GM19023 (cell line): ENCODE measurements at regions not wholly inside any gene's neighbourhood (a gene's known extent, or its start where the extent isn't known, plus 50 kb on each side); places are given as distances from the start of the nearest gene placed in this dataset.

ENCODE experiments used
- ATAC-seq: cut with Tn5 transposase; IDR thresholded peaks from one replicate; pipeline ENCODE4 v1.9.1; 2021; ENCODE audit warnings: mild to moderate bottlenecking, moderate library complexity; ENCODE audit not compliant: unreplicated experiment

GRCh38 chr2:129759472-129760010, 219.9 kb upstream of the RAB6C start:
- ATAC-seq = no peak

GRCh38 chr2:129760669-129761068, 218.8 kb upstream of the RAB6C start:
- no peak for ATAC-seq

GRCh38 chr2:129761569-129762021, 217.9 kb upstream of the RAB6C start:
- no peak for ATAC-seq

- no peak for ATAC-seq
Measured at GRCh38 chr2:129762386-129763189, 216.9 kb upstream of the RAB6C start.

DNA sequence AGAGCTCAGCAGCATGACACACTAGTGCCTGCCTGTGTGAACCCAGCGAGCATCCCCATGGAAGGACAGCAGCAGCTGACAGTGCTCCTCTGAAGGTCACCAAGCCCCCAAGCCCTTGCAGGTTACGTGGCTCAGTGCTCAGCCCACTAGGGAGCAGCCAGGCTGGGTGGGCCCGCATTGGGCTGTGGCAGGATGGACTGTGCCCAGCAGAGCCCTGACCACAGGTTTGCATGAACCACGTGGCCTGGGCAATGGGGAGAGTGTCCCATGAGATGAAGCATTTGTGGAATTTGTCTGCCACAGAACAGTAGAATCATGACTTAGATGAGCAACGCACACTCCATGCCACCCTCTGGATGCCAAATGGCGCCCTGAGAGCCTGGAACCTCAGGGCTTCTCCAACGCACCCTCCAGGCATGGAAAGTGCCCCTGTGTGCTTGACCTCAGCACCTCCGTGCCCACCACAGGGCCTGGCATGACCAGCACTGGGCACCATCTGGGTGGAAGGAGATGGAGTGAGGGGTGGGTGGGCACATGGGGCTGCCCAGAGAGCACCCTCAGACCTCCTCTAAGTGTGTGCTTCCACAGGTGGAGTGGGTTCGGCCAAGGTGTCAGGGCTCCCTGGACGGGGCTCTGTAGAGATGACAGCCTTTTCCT, 216.1 kb upstream of the RAB6C start:
- no peak for ATAC-seq

GRCh38 chr2:129763966-129764365, 215.5 kb upstream of the RAB6C start:
- no peak for ATAC-seq

- ATAC-seq = no peak
Measured at GRCh38 chr2:129764376-129765325, 214.8 kb upstream of the RAB6C start.

DNA sequence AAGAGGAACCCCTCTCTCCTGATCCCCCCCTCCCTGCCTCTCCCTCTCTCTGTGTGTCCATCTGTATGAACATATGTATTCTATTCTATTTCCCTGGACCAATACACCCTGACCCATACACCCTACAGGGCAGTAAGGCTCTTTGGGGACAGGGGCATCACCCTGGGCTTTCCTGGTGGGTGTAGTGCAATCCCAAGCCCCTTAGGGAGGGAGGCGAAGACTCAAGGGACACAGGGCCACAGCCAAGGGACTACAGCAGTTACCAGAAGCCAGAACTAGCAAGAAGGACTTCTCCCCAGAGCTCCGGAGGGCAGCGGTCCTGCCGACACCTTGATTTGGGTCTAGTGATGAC, 214.2 kb upstream of the RAB6C start:
- ATAC-seq = no peak

DNA sequence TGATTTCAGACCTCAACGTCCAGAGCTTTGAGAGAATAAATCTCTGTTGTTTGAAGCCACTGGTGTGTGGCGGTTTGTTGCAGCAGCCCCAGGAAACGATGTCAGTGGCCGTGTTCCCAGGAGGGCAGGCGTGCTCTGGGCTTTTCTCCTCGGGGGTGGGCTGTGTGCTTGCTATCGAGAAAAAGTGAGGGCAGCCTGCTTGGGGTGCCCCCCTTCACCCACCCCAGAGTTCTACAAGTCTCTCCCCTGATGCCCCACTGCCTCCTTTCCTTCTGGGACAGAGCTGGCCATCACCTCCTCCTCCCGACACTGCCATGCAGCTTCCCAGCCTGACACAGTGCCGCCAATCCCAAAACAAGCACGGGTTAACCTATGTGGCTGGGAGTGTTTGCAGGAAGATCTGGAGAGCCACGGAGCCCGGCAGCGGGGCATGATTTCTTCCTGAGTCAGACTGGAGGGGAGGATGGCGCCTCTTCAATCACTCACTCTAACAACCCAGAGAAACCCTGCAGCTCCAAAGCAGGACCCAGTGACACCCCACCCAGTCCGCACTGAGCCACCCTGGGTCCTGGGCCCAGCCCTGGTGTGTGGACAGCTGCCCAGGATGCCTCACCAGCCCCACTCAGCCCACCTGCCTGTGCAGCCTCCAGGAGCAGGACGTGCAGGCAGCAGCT, 213.7 kb upstream of the RAB6C start:
- ATAC-seq = no peak

GRCh38 chr2:129766374-129766993, 213.0 kb upstream of the RAB6C start:
- no peak for ATAC-seq

DNA sequence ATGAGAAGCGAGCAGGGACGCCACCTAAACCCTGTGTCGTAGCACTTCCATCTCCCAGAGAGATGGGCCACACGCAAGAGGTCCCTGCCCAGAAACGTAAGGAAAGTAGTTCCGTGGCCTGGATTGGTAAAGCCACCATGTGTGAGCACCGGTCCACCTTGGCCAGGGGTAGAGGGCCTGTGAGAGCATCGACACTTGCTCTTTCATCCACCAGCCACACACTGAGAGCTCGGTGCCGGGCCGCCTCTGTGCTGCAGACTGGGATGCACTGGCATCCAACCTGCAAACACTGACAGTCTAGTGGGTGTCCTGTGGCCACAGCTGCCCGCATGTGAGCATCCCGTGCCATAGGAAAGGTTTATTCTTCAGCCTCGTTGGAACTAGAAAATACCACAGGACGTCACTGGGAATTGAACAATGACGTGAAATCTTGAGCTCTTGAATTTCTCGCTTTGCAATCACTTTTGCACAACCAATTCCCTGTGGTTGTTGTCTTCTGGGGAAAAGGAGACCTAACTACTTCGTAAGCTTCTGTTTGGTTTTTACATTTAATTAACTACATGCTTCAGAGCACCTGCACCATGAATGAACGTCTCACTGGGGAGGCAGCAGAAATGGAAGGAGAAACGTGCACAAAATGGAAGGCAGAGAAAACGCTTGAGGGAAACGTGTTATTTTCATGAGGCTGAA, 212.0 kb upstream of the RAB6C start:
- ATAC-seq = no peak

DNA sequence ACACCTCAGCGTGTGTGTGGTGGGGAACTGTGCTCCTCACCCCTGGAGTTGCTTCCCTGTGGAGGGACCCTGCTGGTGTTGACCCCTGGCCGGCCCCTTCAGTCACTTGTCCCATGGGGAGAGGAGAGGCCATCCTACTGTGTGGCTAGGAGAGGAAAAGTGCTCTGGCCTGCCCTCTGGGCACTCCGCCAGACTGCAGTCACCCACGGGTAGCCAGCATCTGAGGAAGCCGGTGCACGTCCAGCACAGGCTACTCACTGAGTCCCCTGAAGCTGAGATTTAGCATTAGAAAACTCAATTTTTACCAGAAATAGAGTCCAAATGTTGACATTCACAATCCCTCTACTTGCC, 211.5 kb upstream of the RAB6C start:
- ATAC-seq = no peak

DNA sequence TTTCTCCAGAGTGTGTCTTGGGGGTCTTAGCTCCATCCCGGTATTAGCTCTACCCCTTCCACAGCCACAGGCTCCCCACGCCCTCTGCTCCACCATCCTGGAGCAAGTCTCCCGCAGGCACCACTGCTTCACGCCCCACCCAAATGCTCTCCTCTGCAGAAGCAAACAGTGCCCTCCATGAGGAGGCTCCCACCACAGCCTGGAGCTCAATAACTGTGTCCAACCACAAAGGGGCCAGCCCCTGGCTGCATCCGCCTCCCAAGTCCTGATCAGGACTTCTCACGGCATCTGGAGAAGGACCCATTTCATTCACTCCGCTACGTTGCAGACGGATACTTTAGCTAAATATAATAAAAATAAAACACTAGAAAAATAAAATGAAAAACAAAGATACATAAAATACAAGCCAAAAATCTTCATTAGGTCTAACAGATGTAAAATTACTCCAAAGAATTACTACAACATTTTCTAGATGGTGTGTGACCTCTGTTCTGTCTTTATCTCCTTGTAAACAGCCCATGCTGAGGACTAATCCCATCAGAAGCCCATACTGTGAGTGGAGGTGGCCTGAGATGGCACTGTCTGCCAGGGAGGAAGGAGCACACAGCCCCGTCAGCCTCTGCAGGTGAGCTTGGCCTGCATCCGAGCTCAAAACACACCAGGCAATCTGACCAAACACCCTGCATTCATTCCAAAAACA, 210.8 kb upstream of the RAB6C start:
- ATAC-seq = no peak

GRCh38 chr2:129769185-129769991, 210.1 kb upstream of the RAB6C start:
- ATAC-seq = no peak

DNA sequence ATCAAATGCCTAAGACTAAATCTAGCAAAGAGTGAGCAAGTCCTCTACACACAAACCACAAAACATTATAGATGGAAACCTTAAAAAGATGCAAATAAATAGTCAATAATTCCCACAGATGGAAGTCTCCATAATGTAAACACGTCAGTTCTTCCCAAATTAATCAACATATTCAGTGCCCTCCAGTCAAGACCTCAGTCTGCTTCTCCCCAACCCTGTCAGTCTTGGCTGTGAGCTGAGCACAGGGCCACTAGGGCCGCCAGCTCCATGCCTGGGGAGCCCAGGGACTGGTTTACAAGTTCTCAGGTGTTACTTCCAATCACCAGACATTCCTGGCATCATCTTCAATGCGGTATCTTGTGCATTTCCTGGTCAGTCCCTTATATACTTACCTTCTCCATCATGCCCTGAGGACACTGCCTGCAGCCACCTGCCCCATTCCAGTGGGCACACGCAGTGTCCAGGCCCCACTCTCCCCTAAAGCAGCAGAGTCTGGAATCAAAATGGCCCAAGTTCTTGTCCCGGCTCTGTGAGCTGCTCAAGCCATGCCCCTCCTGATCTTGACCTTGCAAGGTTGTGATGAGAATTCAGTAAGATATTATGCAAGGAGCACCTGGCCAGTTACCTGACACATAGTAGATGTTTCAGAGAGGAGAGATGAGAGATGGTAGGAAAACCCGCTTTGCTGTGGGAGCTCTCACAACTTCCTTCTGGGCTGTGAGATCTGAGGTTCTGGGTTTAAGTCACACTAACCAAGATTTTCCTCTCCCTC, 207.9 kb upstream of the RAB6C start:
- ATAC-seq = no peak

DNA sequence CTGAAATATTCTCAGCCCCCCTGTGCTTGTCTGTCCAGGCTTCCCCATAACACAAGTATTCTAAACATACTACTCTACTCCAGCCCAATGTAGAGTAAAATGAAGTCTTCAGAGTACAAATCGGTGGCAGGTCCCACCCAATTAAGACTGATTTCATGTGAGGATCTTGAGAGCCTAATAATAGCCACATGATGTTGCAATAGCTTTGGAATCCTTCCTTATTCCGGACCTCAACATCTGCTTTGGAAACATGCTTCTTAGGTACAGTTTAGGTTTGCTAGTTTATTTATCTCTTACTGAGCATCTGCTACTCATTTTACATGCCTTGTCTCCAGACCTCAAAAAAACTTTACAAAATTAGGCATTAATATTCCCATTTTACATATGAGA, 207.3 kb upstream of the RAB6C start:
- no peak for ATAC-seq

- no peak for ATAC-seq
Measured at GRCh38 chr2:129775952-129776653, 203.4 kb upstream of the RAB6C start.
